HS-5 (cell line): ENCODE measurements at regions not wholly inside any gene's neighbourhood (a gene's known extent, or its start where the extent isn't known, plus 50 kb on each side); places are given as distances from the start of the nearest gene placed in this dataset.
"Not testable (repeated sequence)": the region's sequence is repeated elsewhere in the genome, so short reads cannot be mapped to it uniquely, and the experiment has no call there.

Experiments
- DNase-seq: peaks from one replicate; pipeline ENCODE4 v3.0.0-alpha.2; 2012; ENCODE audit warnings: low read depth

- no peak for DNase-seq
These were observed 1495.2 kb downstream of the MAT2B start for GRCh38 chr5:165000479-165001190.

- no peak for DNase-seq
These were observed 1497.9 kb downstream of the MAT2B start for GRCh38 chr5:165003283-165003682.

- DNase-seq: no peak
These were observed 1498.8 kb downstream of the MAT2B start for GRCh38 chr5:165004175-165004574.

- no peak for DNase-seq
These were observed 1509.0 kb downstream of the MAT2B start for GRCh38 chr5:165014439-165014838.

GRCh38 chr5:165015126-165015525, 1509.7 kb downstream of the MAT2B start:
- no peak for DNase-seq

- no peak for DNase-seq
These were observed 1510.1 kb downstream of the MAT2B start for GRCh38 chr5:165015547-165015946.

- no peak for DNase-seq
These were observed 1521.6 kb downstream of the MAT2B start for GRCh38 chr5:165026971-165027370.

GRCh38 chr5:165028356-165028755, 1522.9 kb downstream of the MAT2B start:
- DNase-seq: no peak

GRCh38 chr5:165029099-165029870, 1523.9 kb downstream of the MAT2B start:
- peak; percentile 2 for DNase-seq

- no peak for DNase-seq
These were observed 1525.6 kb downstream of the MAT2B start for GRCh38 chr5:165030971-165031370.

- DNase-seq: no peak
These were observed 1526.0 kb downstream of the MAT2B start for GRCh38 chr5:165031371-165031770.

GRCh38 chr5:165035520-165035919, 1530.1 kb downstream of the MAT2B start:
- DNase-seq: peak; percentile 2

GRCh38 chr5:165039748-165040147, 1534.3 kb downstream of the MAT2B start:
- DNase-seq: no peak

GRCh38 chr5:165045941-165046340, 1540.5 kb downstream of the MAT2B start:
- DNase-seq: not testable (repeated sequence)

- DNase-seq: no peak
These were observed 1550.1 kb downstream of the MAT2B start for GRCh38 chr5:165055476-165055875.

GRCh38 chr5:165057145-165057544, 1551.7 kb downstream of the MAT2B start:
- no peak for DNase-seq

GRCh38 chr5:165066751-165067385, 1561.4 kb downstream of the MAT2B start:
- DNase-seq: no peak

GRCh38 chr5:165076686-165077085, 1571.3 kb downstream of the MAT2B start:
- no peak for DNase-seq

- DNase-seq: no peak
These were observed 1574.0 kb downstream of the MAT2B start for GRCh38 chr5:165079389-165079788.

- DNase-seq: no peak
These were observed 1578.0 kb downstream of the MAT2B start for GRCh38 chr5:165083394-165083793.

- no peak for DNase-seq
These were observed 1581.0 kb downstream of the MAT2B start for GRCh38 chr5:165086465-165086864.

GRCh38 chr5:165094782-165095181, 1589.4 kb downstream of the MAT2B start:
- no peak for DNase-seq

GRCh38 chr5:165101709-165102108, 1596.3 kb downstream of the MAT2B start:
- DNase-seq: no peak
